ENCODE measurements at regions not wholly inside any gene's neighbourhood (a gene's known extent, or its start where the extent isn't known, plus 50 kb on each side); places are given as distances from the start of the nearest gene placed in this dataset.

GRCh38 chrY:14139521-14139920 lies 83.5 kb downstream of the VCY1B start:
- intact Hi-C loops (cut with micrococcal nuclease) = no loop called here

GRCh38 chrY:14145614-14146013 lies 89.6 kb downstream of the VCY1B start:
- intact Hi-C loops (cut with micrococcal nuclease) = no loop called here

GRCh38 chrY:14182776-14183175 lies 126.7 kb downstream of the VCY1B start:
- intact Hi-C loops (cut with micrococcal nuclease) = no loop called here

- intact Hi-C loops (cut with micrococcal nuclease) = no loop called here
Observed at GRCh38 chrY:14222014-14222413, 166.0 kb downstream of the VCY1B start.

GRCh38 chrY:14231703-14232102 lies 175.7 kb downstream of the VCY1B start:
- intact Hi-C loops (cut with micrococcal nuclease) = no loop called here

GRCh38 chrY:14235070-14235469 lies 179.0 kb downstream of the VCY1B start:
- intact Hi-C loops (cut with micrococcal nuclease) = no loop called here

- intact Hi-C loops (cut with micrococcal nuclease) = no loop called here
Observed at GRCh38 chrY:14238277-14238676, 182.2 kb downstream of the VCY1B start.

- intact Hi-C loops (cut with micrococcal nuclease) = no loop called here
Observed at GRCh38 chrY:14246948-14247347, 190.9 kb downstream of the VCY1B start.

GRCh38 chrY:14248878-14249576 lies 193.0 kb downstream of the VCY1B start:
- intact Hi-C loops (cut with micrococcal nuclease) = no loop called here

GRCh38 chrY:14255965-14256816 lies 200.2 kb downstream of the VCY1B start:
- intact Hi-C loops (cut with micrococcal nuclease) = no loop called here

- intact Hi-C loops (cut with micrococcal nuclease) = no loop called here
Observed at GRCh38 chrY:14256817-14257168, 200.8 kb downstream of the VCY1B start.

- intact Hi-C loops (cut with micrococcal nuclease) = no loop called here
Observed at GRCh38 chrY:14277029-14277428, 221.0 kb downstream of the VCY1B start.

GRCh38 chrY:14290656-14291375 lies 233.5 kb upstream of the NLGN4Y start:
- intact Hi-C loops (cut with micrococcal nuclease) = no loop called here

GRCh38 chrY:14292382-14292781 lies 231.9 kb upstream of the NLGN4Y start:
- intact Hi-C loops (cut with micrococcal nuclease) = no loop called here

- intact Hi-C loops (cut with micrococcal nuclease) = no loop called here
Observed at GRCh38 chrY:14300775-14301174, 223.6 kb upstream of the NLGN4Y start.

- intact Hi-C loops (cut with micrococcal nuclease) = no loop called here
Observed at GRCh38 chrY:14301552-14301951, 222.8 kb upstream of the NLGN4Y start.

GRCh38 chrY:14328677-14329345 lies 195.5 kb upstream of the NLGN4Y start:
- intact Hi-C loops (cut with micrococcal nuclease) = loop anchor here (5.0 kb wide), 1 partner anchor 43 kb away; no protein-coding TSS in a partner anchor

- intact Hi-C loops (cut with micrococcal nuclease) = no loop called here
Observed at GRCh38 chrY:14330362-14330761, 194.0 kb upstream of the NLGN4Y start.

- intact Hi-C loops (cut with micrococcal nuclease) = no loop called here
Observed at GRCh38 chrY:14339524-14339923, 184.8 kb upstream of the NLGN4Y start.

GRCh38 chrY:14340459-14341143 lies 183.7 kb upstream of the NLGN4Y start:
- intact Hi-C loops (cut with micrococcal nuclease) = loop anchor here (1.0 to 5.0 kb wide), 2 partner anchors 637 to 858 kb away; partner anchors contain the start of genes TMSB4Y and UTY

Data from T-helper 2 cell treated with Interferon-gamma antibody and Interleukin-4, amounts not matched to agents 100 ng/mL and 5 ng/mL, for 36 hours (primary cell).